Neural cell (in vitro differentiated cells): ENCODE measurements at regions not wholly inside any gene's neighbourhood (a gene's known extent, or its start where the extent isn't known, plus 50 kb on each side); places are given as distances from the start of the nearest gene placed in this dataset.

ENCODE experiments used
- EP300 ChIP-seq: fragments of 450-650 bp; conservative IDR thresholded peaks from 2 replicates; pipeline ENCODE4 v1.6.1; 2014; ENCODE audit warnings: antibody characterized with exemption, mild to moderate bottlenecking, moderate library complexity; ENCODE audit not compliant: poor library complexity, severe bottlenecking
- EZH2 ChIP-seq: fragments of 200-600, 300-800 bp; shearing (Covaris generic), sonication (generic); IDR thresholded peaks from 2 replicates; pipeline ENCODE4 v1.6.1; 2014; ENCODE audit warnings: antibody characterized with exemption, low read length, borderline replicate concordance, mild to moderate bottlenecking; ENCODE audit not compliant: insufficient read depth, poor library complexity, severe bottlenecking
- MXI1 ChIP-seq: fragments of 450-650 bp; conservative IDR thresholded peaks from 2 replicates; pipeline ENCODE4 v1.6.1; 2014; ENCODE audit warnings: antibody characterized with exemption, mild to moderate bottlenecking; ENCODE audit not compliant: poor library complexity, severe bottlenecking
- POLR2AphosphoS5 ChIP-seq: IDR thresholded peaks from 2 replicates; pipeline ENCODE4 v1.6.1; 2012
- RAD21 ChIP-seq: fragments of 450-650 bp; conservative IDR thresholded peaks from 2 replicates; pipeline ENCODE4 v1.6.1; 2014; ENCODE audit warnings: antibody characterized with exemption, mild to moderate bottlenecking, moderate library complexity
- REST ChIP-seq: IDR thresholded peaks from 2 replicates; pipeline ENCODE4 v1.6.1; 2012; ENCODE audit warnings: borderline replicate concordance
- TAF1 ChIP-seq: IDR thresholded peaks from 2 replicates; pipeline ENCODE4 v1.6.1; 2012; ENCODE audit warnings: low read depth
- TF ChIP-seq, protein P1 (sequence below): fragments of 450-650 bp; IDR thresholded peaks from 2 replicates; pipeline ENCODE4 v1.5.1; 2014; ENCODE audit warnings: antibody characterized with exemption, mild to moderate bottlenecking, moderate library complexity; ENCODE audit not compliant: poor library complexity, severe bottlenecking

DNA sequence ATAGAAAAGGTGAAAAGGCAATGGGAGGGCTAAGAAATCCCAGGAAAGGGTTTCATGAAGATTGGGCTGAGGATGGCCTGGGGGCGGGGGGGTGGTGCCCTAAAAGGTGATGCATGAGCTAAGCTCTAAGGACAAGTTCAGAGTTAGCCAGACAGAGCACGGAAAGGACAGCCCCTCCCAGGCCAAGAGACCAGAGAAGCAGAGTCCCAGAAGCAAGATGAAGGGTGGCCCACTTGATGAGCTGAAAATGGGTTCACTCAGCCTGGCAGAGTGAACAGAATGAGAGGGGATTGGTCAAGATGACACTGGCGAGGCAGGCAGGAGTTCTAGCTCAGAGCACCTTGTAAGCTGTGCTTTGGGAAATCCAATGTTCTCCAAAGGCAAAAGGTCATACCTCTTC lies 89.4 kb upstream of the GPR26 start:
- TF ChIP-seq, protein P1, sequence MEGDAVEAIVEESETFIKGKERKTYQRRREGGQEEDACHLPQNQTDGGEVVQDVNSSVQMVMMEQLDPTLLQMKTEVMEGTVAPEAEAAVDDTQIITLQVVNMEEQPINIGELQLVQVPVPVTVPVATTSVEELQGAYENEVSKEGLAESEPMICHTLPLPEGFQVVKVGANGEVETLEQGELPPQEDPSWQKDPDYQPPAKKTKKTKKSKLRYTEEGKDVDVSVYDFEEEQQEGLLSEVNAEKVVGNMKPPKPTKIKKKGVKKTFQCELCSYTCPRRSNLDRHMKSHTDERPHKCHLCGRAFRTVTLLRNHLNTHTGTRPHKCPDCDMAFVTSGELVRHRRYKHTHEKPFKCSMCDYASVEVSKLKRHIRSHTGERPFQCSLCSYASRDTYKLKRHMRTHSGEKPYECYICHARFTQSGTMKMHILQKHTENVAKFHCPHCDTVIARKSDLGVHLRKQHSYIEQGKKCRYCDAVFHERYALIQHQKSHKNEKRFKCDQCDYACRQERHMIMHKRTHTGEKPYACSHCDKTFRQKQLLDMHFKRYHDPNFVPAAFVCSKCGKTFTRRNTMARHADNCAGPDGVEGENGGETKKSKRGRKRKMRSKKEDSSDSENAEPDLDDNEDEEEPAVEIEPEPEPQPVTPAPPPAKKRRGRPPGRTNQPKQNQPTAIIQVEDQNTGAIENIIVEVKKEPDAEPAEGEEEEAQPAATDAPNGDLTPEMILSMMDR = no peak
- no peak for TF ChIP-seq RAD21
- no peak for TF ChIP-seq POLR2AphosphoS5
- TF ChIP-seq REST = no peak
- no peak for TF ChIP-seq MXI1
- TF ChIP-seq TAF1 = no peak
- TF ChIP-seq EZH2 = no peak
- no peak for TF ChIP-seq EP300
